Hepatocyte (in vitro differentiated cells): ENCODE measurements at regions not wholly inside any gene's neighbourhood (a gene's known extent, or its start where the extent isn't known, plus 50 kb on each side); places are given as distances from the start of the nearest gene placed in this dataset.
"Not testable (repeated sequence)": the region's sequence is repeated elsewhere in the genome, so short reads cannot be mapped to it uniquely, and the experiment has no call there.

Experiments used
- CTCF ChIP-seq: fragments of 200-600 bp; sonication (generic); IDR thresholded peaks from 2 replicates; pipeline ENCODE4 v1.5.1; 2016; ENCODE audit warnings: antibody characterized with exemption, mild to moderate bottlenecking; ENCODE audit not compliant: poor library complexity
- EZH2 ChIP-seq: fragments of 200-600 bp; sonication (generic); IDR thresholded peaks from 2 replicates; pipeline ENCODE4 v1.6.1; 2016; ENCODE audit warnings: antibody characterized with exemption, mild to moderate bottlenecking, borderline replicate concordance
- EZH2phosphoT487 ChIP-seq: fragments of 200-600 bp; sonication (generic); IDR thresholded peaks from one replicate; pipeline ENCODE4 v1.6.1; 2018; ENCODE audit warnings: antibody characterized with exemption, mild to moderate bottlenecking, low read depth, moderate library complexity; ENCODE audit not compliant: unreplicated experiment, severe bottlenecking

GRCh38 chr14:19126269-19127051 is 159.2 kb downstream of the POTEM start:
- not testable (repeated sequence) for TF ChIP-seq CTCF, EZH2phosphoT487, EZH2
